GM21717 (cell line): ENCODE measurements at regions not wholly inside any gene's neighbourhood (a gene's known extent, or its start where the extent isn't known, plus 50 kb on each side); places are given as distances from the start of the nearest gene placed in this dataset.

Source experiments
- ATAC-seq: cut with Tn5 transposase; IDR thresholded peaks from one replicate; pipeline ENCODE4 v1.9.1; 2021; ENCODE audit warnings: mild to moderate bottlenecking, moderate library complexity; ENCODE audit not compliant: unreplicated experiment

GRCh38 chr4:181964731-181965130 is 278.5 kb upstream of the TENM3 start:
- peak; percentile 61 for ATAC-seq

- no peak for ATAC-seq
Measured at GRCh38 chr4:181966104-181966551, 277.1 kb upstream of the TENM3 start.

GRCh38 chr4:181967401-181967800 is 275.8 kb upstream of the TENM3 start:
- ATAC-seq = no peak

- ATAC-seq = no peak
Measured at GRCh38 chr4:181968371-181968770, 274.8 kb upstream of the TENM3 start.

- no peak for ATAC-seq
Measured at GRCh38 chr4:181969151-181969550, 274.1 kb upstream of the TENM3 start.

- ATAC-seq = no peak
Measured at GRCh38 chr4:181970366-181970765, 272.8 kb upstream of the TENM3 start.

GRCh38 chr4:181971411-181971810 is 271.8 kb upstream of the TENM3 start:
- ATAC-seq = peak; percentile 94

GRCh38 chr4:181971973-181972372 is 271.2 kb upstream of the TENM3 start:
- no peak for ATAC-seq

- ATAC-seq = no peak
Measured at GRCh38 chr4:181976764-181977163, 266.4 kb upstream of the TENM3 start.

GRCh38 chr4:181982437-181982836 is 260.8 kb upstream of the TENM3 start:
- no peak for ATAC-seq

- ATAC-seq = no peak
Measured at GRCh38 chr4:181982856-181983255, 260.3 kb upstream of the TENM3 start.

- no peak for ATAC-seq
Measured at GRCh38 chr4:181987392-181987791, 255.8 kb upstream of the TENM3 start.

GRCh38 chr4:181989071-181989470 is 254.1 kb upstream of the TENM3 start:
- ATAC-seq = no peak

GRCh38 chr4:181991369-181992108 is 251.7 kb upstream of the TENM3 start:
- no peak for ATAC-seq

- no peak for ATAC-seq
Measured at GRCh38 chr4:181998398-181999295, 244.6 kb upstream of the TENM3 start.

- no peak for ATAC-seq
Measured at GRCh38 chr4:182000077-182000476, 243.1 kb upstream of the TENM3 start.

GRCh38 chr4:182010876-182011275 is 232.3 kb upstream of the TENM3 start:
- no peak for ATAC-seq

- ATAC-seq = no peak
Measured at GRCh38 chr4:182014164-182014563, 229.0 kb upstream of the TENM3 start.

- ATAC-seq = no peak
Measured at GRCh38 chr4:182015014-182015413, 228.2 kb upstream of the TENM3 start.

GRCh38 chr4:182015893-182016292 is 227.3 kb upstream of the TENM3 start:
- peak; percentile 43 for ATAC-seq

GRCh38 chr4:182017038-182017437 is 226.2 kb upstream of the TENM3 start:
- ATAC-seq = no peak

- peak; percentile 45 for ATAC-seq
Measured at GRCh38 chr4:182018691-182019090, 224.5 kb upstream of the TENM3 start.
